Upper lobe of right lung (tissue), 1 donor: ENCODE measurements at regions not wholly inside any gene's neighbourhood (a gene's known extent, or its start where the extent isn't known, plus 50 kb on each side); places are given as distances from the start of the nearest gene placed in this dataset.

Source experiments
- ATAC-seq: fragments of 200-7000 bp; cut with Tn5 transposase; one replicate; pipeline ENCODE4 v1.9.1; 2020; ENCODE audit warnings: mild to moderate bottlenecking, moderate library complexity
- DNase-seq: peaks from one replicate; pipeline ENCODE4 v3.0.0-alpha.2; 2020
- H3K27ac ChIP-seq: fragments of 200-600 bp; one replicate; pipeline ENCODE4 v1.8.0; 2022
- H3K27me3 ChIP-seq: fragments of 200-600 bp; one replicate; pipeline ENCODE4 v1.8.0; 2022; ENCODE audit warnings: mild to moderate bottlenecking
- H3K36me3 ChIP-seq: fragments of 200-600 bp; one replicate; pipeline ENCODE4 v1.8.0; 2022
- H3K4me1 ChIP-seq: fragments of 200-600 bp; one replicate; pipeline ENCODE4 v1.8.0; 2022
- H3K4me3 ChIP-seq: fragments of 200-600 bp; one replicate; pipeline ENCODE4 v1.8.0; 2022; ENCODE audit warnings: mild to moderate bottlenecking
- H3K9me3 ChIP-seq: fragments of 200-600 bp; one replicate; pipeline ENCODE4 v1.8.0; 2022
- CTCF ChIP-seq: fragments of 200-600 bp; IDR thresholded peaks from one replicate; pipeline ENCODE4 v1.8.0; 2022; ENCODE audit warnings: antibody characterized with exemption
- intact Hi-C: fragments of 100-400 bp; cut with DNase I; formaldehyde crosslinking; loops from one replicate; pipeline ENCODE4 v1.11.0; 2022
- donor health status: DM: no; HTN: yes; CAD: no; lungs with severe emphysema.

- H3K27me3 ChIP-seq: no peaks in the 10 kb centered on the region
- H3K4me1 ChIP-seq: no peaks in the 10 kb centered on the region
- no peak for TF ChIP-seq CTCF
- intact Hi-C loops: no loop called here
- no peak for DNase-seq
- H3K27ac ChIP-seq: no peak overlapping the region
- H3K4me3 ChIP-seq: no peak overlapping the region
- no peaks in the 10 kb centered on the region for H3K36me3 ChIP-seq
- H3K9me3 ChIP-seq: no peaks in the 10 kb centered on the region
- no peak for ATAC-seq
Observed at GRCh38 chr2:40528564-40528963, 76.7 kb upstream of the SLC8A1 start.

- TF ChIP-seq CTCF: no peak
- ATAC-seq: no peak
- H3K4me1 ChIP-seq: no peaks in the 10 kb centered on the region
- H3K27ac ChIP-seq: no peak overlapping the region
- H3K36me3 ChIP-seq: no peaks in the 10 kb centered on the region
- no peaks in the 10 kb centered on the region for H3K9me3 ChIP-seq
- no peak for DNase-seq
- intact Hi-C loops: no loop called here
- no peaks in the 10 kb centered on the region for H3K27me3 ChIP-seq
- no peak overlapping the region for H3K4me3 ChIP-seq
Observed at GRCh38 chr2:40531359-40531758, 79.5 kb upstream of the SLC8A1 start.

- Histone ChIP-seq H3K9me3 (no peaks in the 10 kb centered on the region), H3K27ac (no peak overlapping the region), H3K27me3 (no peaks in the 10 kb centered on the region), H3K4me3 (no peak overlapping the region), H3K4me1 (no peaks in the 10 kb centered on the region), H3K36me3 (no peaks in the 10 kb centered on the region)
- intact Hi-C loops: no loop called here
- DNase-seq (no peak), ATAC-seq (no peak)
- no peak for TF ChIP-seq CTCF
Observed at GRCh38 chr2:40534528-40534927, 82.6 kb upstream of the SLC8A1 start.

- Histone ChIP-seq H3K9me3 (no peaks in the 10 kb centered on the region), H3K4me1 (no peaks in the 10 kb centered on the region), H3K36me3 (no peaks in the 10 kb centered on the region), H3K4me3 (no peak overlapping the region), H3K27ac (no peak overlapping the region), H3K27me3 (no peaks in the 10 kb centered on the region)
- ATAC-seq (no peak), DNase-seq (no peak)
- no peak for TF ChIP-seq CTCF
- intact Hi-C loops: no loop called here
Observed at GRCh38 chr2:40535972-40536371, 84.1 kb upstream of the SLC8A1 start.

GRCh38 chr2:40540026-40540425 is 88.1 kb upstream of the SLC8A1 start:
- no peaks in the 10 kb centered on the region for H3K4me1 ChIP-seq
- no peaks in the 10 kb centered on the region for H3K27me3 ChIP-seq
- DNase-seq: no peak
- intact Hi-C loops: no loop called here
- H3K27ac ChIP-seq: no peak overlapping the region
- H3K4me3 ChIP-seq: no peak overlapping the region
- H3K36me3 ChIP-seq: no peaks in the 10 kb centered on the region
- TF ChIP-seq CTCF: no peak
- H3K9me3 ChIP-seq: no peaks in the 10 kb centered on the region
- no peak for ATAC-seq

GRCh38 chr2:40543381-40543780 is 91.5 kb upstream of the SLC8A1 start:
- intact Hi-C loops: no loop called here
- Histone ChIP-seq H3K9me3 (no peaks in the 10 kb centered on the region), H3K4me1 (no peaks in the 10 kb centered on the region), H3K4me3 (no peak overlapping the region), H3K27me3 (no peaks in the 10 kb centered on the region), H3K27ac (no peak overlapping the region), H3K36me3 (no peaks in the 10 kb centered on the region)
- TF ChIP-seq CTCF: no peak
- ATAC-seq (no peak), DNase-seq (no peak)
